ENCODE measurements at regions not wholly inside any gene's neighbourhood (a gene's known extent, or its start where the extent isn't known, plus 50 kb on each side); places are given as distances from the start of the nearest gene placed in this dataset.

GRCh38 chr4:152044331-152045036 is 283.7 kb upstream of the GATB start:
- WGBS, 5 donors = 70 to 86% (median 78%) methylated on average over 9 of the region's 9 CpGs
- intact Hi-C loops (cut with DNase I; ENCODE audit: low total_unique reads) = no loop called here
- H3K27ac ChIP-seq = no peak overlapping the region
- H3K9me3 ChIP-seq = peaks cover 0 to 6% (median 0%) of the 10 kb centered on the region in 8 donors
- H3K4me1 ChIP-seq = peaks cover 0 to 15% (median 6%) of the 10 kb centered on the region in 6 donors
- no peaks in the 10 kb centered on the region for H3K36me3 ChIP-seq
- H3K27me3 ChIP-seq (replicated peaks in 1 of 7) = peaks cover 0 to 17% (median 3%) of the 10 kb centered on the region in 7 donors
- DNase-seq = no peak
- no peak overlapping the region for H3K4me3 ChIP-seq
- TF ChIP-seq, protein P1, sequence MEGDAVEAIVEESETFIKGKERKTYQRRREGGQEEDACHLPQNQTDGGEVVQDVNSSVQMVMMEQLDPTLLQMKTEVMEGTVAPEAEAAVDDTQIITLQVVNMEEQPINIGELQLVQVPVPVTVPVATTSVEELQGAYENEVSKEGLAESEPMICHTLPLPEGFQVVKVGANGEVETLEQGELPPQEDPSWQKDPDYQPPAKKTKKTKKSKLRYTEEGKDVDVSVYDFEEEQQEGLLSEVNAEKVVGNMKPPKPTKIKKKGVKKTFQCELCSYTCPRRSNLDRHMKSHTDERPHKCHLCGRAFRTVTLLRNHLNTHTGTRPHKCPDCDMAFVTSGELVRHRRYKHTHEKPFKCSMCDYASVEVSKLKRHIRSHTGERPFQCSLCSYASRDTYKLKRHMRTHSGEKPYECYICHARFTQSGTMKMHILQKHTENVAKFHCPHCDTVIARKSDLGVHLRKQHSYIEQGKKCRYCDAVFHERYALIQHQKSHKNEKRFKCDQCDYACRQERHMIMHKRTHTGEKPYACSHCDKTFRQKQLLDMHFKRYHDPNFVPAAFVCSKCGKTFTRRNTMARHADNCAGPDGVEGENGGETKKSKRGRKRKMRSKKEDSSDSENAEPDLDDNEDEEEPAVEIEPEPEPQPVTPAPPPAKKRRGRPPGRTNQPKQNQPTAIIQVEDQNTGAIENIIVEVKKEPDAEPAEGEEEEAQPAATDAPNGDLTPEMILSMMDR (IDR thresholded peaks at IDR 0.05 in 8 of 11, conservative IDR thresholded peaks at IDR 0.05 in 3 of 11) = no peak
- TF ChIP-seq POLR2A (IDR thresholded peaks at IDR 0.05) (no peak), POLR2AphosphoS5 (IDR thresholded peaks at IDR 0.05) (no peak)

DNA sequence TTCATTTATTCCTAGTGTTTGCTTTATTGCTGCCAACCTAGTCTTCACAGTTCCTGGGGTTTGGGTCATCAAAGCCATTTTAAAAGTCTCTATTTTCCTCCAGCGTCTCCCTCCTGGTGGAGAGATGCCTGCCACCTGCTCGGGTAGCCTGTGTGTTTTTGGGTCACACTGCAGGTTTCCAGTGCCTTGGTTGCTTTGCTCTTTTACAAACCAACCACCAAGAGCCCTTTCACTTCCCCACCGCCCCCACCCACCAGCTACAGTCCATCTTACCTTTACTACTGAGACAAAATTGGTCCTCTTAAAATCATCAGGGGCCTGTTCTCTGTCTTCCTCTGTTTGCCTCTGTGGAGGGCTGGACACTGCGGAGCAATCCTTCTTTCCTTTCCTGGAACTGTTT is 280.5 kb upstream of the GATB start:
- intact Hi-C loops (cut with DNase I; ENCODE audit: low total_unique reads) = no loop called here
- TF ChIP-seq POLR2A (IDR thresholded peaks at IDR 0.05) (no peak), POLR2AphosphoS5 (IDR thresholded peaks at IDR 0.05) (no peak)
- TF ChIP-seq, protein P1 (IDR thresholded peaks at IDR 0.05 in 8 of 11, conservative IDR thresholded peaks at IDR 0.05 in 3 of 11) = no peak
- H3K27ac ChIP-seq = no peak overlapping the region

GRCh38 chr4:152039691-152040090 is 278.9 kb upstream of the GATB start:
- H3K4me1 ChIP-seq = no peaks in the 10 kb centered on the region
- WGBS, 5 donors = 78 to 97% (median 92%) methylated on average over 5 of the region's 5 CpGs
- intact Hi-C loops (cut with DNase I; ENCODE audit: low total_unique reads) = no loop called here
- TF ChIP-seq POLR2A (IDR thresholded peaks at IDR 0.05) (no peak), POLR2AphosphoS5 (IDR thresholded peaks at IDR 0.05) (no peak)
- TF ChIP-seq, protein P1 (IDR thresholded peaks at IDR 0.05 in 8 of 11, conservative IDR thresholded peaks at IDR 0.05 in 3 of 11) = no peak
- no peak overlapping the region for H3K4me3 ChIP-seq
- no peak overlapping the region for H3K27ac ChIP-seq
- no peaks in the 10 kb centered on the region for H3K27me3 ChIP-seq (replicated peaks in 1 of 7)
- H3K36me3 ChIP-seq = no peaks in the 10 kb centered on the region
- no peak for DNase-seq
- H3K9me3 ChIP-seq = peaks cover 0 to 6% (median 0%) of the 10 kb centered on the region in 8 donors

More for the DNA sequence above, 280.5 kb upstream of the GATB start:
- Histone ChIP-seq H3K27me3 (replicated peaks in 1 of 7) (peaks cover 0 to 15% (median 3%) of the 10 kb centered on the region in 7 donors), H3K9me3 (peaks cover 0 to 6% (median 0%) of the 10 kb centered on the region in 8 donors), H3K4me3 (no peak overlapping the region), H3K36me3 (no peaks in the 10 kb centered on the region), H3K4me1 (peaks cover 0 to 14% (median 6%) of the 10 kb centered on the region in 6 donors)
- 63 to 84% (median 79%) methylated on average over 4 of the region's 4 CpGs for WGBS, 5 donors
- no peak for DNase-seq

DNA sequence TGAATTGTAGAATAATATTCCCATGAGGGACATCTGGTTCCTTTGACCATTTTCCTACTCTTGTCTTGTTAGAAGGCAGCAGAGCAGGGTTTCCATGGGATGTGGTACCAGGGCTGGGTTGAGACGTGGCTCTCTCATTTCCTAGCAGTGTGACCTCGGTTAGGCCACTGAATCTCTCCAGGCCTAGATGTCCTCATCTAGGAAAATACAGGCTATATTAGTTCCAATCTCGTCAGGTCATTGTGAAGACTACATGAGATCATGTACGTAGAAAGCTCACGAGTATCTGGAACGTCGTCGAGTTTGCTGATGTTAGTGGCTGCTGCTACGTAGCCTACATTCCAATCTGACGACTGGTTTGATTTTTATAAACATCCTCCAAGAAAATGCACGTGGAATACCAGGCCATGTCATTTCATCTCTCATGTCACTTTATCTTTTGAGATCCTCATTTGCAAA is 278.2 kb upstream of the GATB start:
- H3K27ac ChIP-seq = no peak overlapping the region

More for the DNA sequence above, 278.2 kb upstream of the GATB start:
- DNase-seq = no peak
- peaks cover 0 to 6% (median 0%) of the 10 kb centered on the region in 8 donors for H3K9me3 ChIP-seq
- no peaks in the 10 kb centered on the region for H3K4me1 ChIP-seq
- no peaks in the 10 kb centered on the region for H3K36me3 ChIP-seq
- WGBS, 5 donors = 82 to 95% (median 93%) methylated on average over 11 of the region's 11 CpGs
- no peak overlapping the region for H3K4me3 ChIP-seq
- no peaks in the 10 kb centered on the region for H3K27me3 ChIP-seq (replicated peaks in 1 of 7)
- TF ChIP-seq POLR2AphosphoS5 (IDR thresholded peaks at IDR 0.05) (no peak), POLR2A (IDR thresholded peaks at IDR 0.05) (no peak)
- TF ChIP-seq, protein P1 (IDR thresholded peaks at IDR 0.05 in 8 of 11, conservative IDR thresholded peaks at IDR 0.05 in 3 of 11) = no peak
- intact Hi-C loops (cut with DNase I; ENCODE audit: low total_unique reads) = no loop called here
